ENCODE measurements at regions not wholly inside any gene's neighbourhood (a gene's known extent, or its start where the extent isn't known, plus 50 kb on each side); places are given as distances from the start of the nearest gene placed in this dataset.

GRCh38 chr4:117311215-117311614, 225.8 kb upstream of the TRAM1L1 start:
- TF ChIP-seq CTCF (IDR thresholded peaks at IDR 0.05; ENCODE audit: low read depth, low read length) (no peak), MAX (IDR thresholded peaks at IDR 0.05; ENCODE audit: low read depth, low read length) (no peak), POLR2A (IDR thresholded peaks at IDR 0.05; ENCODE audit: extremely low read depth, insufficient read length) (no peak), MYC (IDR thresholded peaks at IDR 0.05; ENCODE audit: low read depth, low read length) (no peak)

Data from NB4 (cell line).